ENCODE measurements at regions not wholly inside any gene's neighbourhood (a gene's known extent, or its start where the extent isn't known, plus 50 kb on each side); places are given as distances from the start of the nearest gene placed in this dataset.

DNA sequence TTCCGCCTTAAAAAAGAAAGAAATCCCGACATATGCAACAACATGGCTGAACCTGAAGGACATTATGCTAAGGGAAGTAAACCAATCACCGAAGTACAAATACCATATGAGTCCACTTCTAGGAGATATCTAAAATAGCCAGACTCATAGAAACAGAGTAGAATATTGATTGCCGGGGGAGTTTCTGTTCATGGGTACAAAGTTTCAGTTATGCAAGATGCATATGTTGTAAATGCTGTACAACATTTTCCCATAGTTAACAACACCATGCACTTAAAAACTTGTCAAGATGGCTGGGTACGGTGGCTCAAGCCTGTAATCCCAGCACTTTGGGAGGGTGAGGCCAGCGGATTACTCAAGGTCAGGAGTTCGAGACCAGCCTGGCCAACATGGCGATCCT, 251.5 kb upstream of the EEF2KMT start:
- Mint-ChIP-seq H3K4me3 (no peak overlapping the region), H3K27ac (no peak overlapping the region), H3K36me3 (ENCODE audit: low read depth) (no peaks in the 10 kb centered on the region), H3K4me1 (ENCODE audit: low read depth) (no peaks in the 10 kb centered on the region), H3K27me3 (peaks cover 9% of the 10 kb centered on the region), H3K9me3 (no peaks in the 10 kb centered on the region)
- no peak for DNase-seq

DNA sequence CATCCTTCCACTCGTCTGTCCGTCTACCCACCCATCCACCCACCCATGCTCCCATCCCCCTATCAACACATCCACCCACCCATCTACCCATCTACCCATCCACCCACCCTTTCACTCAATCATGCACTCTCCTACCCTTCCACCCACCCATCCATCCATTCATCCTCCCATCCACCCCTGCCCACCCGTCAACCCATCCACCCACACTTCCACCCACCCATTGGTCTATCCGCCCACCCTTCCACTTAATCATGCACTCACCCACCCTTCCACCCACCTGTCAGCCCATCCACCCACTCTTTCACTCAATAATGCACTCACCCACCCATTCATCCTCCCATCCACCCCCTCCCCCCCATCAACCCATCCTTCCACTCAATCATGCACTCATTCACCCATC, 250.0 kb upstream of the EEF2KMT start:
- DNase-seq = no peak
- no peak overlapping the region for H3K27ac Mint-ChIP-seq
- H3K9me3 Mint-ChIP-seq = peaks cover 3% of the 10 kb centered on the region
- H3K4me3 Mint-ChIP-seq = no peak overlapping the region
- H3K27me3 Mint-ChIP-seq = peaks cover 9% of the 10 kb centered on the region
- no peaks in the 10 kb centered on the region for H3K36me3 Mint-ChIP-seq (ENCODE audit: low read depth)
- no peaks in the 10 kb centered on the region for H3K4me1 Mint-ChIP-seq (ENCODE audit: low read depth)

DNA sequence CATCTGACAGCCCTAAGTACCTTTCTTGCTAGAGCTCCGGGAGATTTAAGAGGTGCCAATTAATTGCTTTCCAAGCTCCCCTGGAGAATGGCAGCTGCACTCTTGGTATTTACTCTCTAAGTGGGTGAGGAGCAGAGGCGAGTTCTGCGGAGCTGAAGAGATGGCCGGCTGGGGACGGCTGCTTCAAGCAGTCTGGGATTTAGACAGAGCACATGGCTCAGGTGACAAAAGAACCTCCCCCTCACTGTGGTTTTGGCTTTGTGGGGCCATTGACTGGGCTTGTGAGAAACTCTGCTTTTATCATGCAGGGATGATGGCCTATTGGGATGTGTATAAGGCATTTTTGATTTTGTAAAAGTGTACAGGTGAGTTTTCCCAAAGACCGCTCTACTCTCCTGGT, 239.3 kb upstream of the EEF2KMT start:
- H3K4me1 Mint-ChIP-seq (ENCODE audit: low read depth) = no peaks in the 10 kb centered on the region
- no peak overlapping the region for H3K27ac Mint-ChIP-seq
- H3K27me3 Mint-ChIP-seq = peaks cover 8% of the 10 kb centered on the region
- no peaks in the 10 kb centered on the region for H3K36me3 Mint-ChIP-seq (ENCODE audit: low read depth)
- H3K4me3 Mint-ChIP-seq = no peak overlapping the region
- no peaks in the 10 kb centered on the region for H3K9me3 Mint-ChIP-seq
- DNase-seq = no peak

DNA sequence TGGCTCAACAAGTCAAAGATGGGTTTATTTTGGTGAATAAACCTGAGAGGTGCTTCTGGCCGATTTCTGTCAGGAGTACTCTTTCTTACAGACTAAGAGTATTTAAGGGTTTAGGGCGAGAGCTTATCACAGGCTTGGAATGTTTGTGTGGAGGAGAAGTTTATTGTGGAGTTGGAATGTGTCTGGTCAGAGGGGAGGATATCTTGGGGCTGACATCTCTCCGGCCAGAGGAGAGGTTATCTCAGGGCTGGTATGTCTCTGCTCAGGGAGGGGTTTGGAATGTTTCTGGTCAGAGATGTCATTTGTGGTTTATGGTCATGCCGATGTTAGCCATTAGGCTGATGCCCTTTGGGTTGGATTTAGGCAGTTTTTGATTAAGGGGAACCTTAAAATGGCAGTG, 236.4 kb upstream of the EEF2KMT start:
- Mint-ChIP-seq H3K27me3 (peaks cover 2% of the 10 kb centered on the region), H3K27ac (no peak overlapping the region), H3K36me3 (ENCODE audit: low read depth) (no peaks in the 10 kb centered on the region), H3K4me1 (ENCODE audit: low read depth) (no peaks in the 10 kb centered on the region), H3K9me3 (peaks cover 7% of the 10 kb centered on the region), H3K4me3 (no peak overlapping the region)
- DNase-seq = no peak

DNA sequence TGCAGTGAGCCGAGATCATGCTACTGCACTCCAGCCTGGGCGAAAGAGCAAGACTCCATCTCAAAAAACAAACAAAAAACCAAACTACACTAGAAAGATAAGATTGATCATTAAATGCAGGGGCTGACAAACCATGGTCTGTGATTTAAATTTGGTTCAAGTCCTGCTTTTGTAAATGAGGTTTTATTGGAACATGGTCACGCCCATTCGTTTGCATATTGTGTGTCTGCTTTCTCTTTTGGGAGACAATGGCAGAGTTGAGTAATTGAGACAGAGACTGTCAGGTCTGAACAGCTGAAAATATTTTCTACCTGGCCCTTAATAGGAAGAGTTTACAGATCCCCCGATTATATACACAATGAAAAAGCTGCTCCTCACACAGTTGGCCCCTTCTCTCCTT, 235.5 kb upstream of the EEF2KMT start:
- H3K4me3 Mint-ChIP-seq = no peak overlapping the region
- H3K27ac Mint-ChIP-seq = no peak overlapping the region
- peaks cover 7% of the 10 kb centered on the region for H3K9me3 Mint-ChIP-seq

DNA sequence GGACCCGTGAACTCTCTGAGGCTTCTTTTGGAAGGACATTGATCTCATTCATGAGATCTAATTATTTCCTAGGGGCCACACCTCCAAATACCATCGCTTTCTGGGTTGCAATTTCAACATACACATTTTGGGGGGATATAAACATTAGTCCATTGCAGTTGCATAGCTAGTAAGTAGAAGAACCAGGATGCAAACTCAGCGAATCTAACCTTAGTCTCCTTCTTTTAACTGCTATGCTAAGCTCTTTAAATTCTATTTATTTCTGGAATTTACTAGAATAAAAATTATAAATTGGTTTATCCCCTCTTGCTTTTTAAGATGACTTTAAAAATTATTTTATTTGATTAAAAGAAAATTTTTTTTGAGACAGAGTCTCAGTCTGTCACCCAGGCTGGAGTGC, 232.5 kb upstream of the EEF2KMT start:
- Mint-ChIP-seq H3K27ac (no peak overlapping the region), H3K9me3 (peaks cover 7% of the 10 kb centered on the region), H3K4me3 (no peak overlapping the region), H3K27me3 (no peaks in the 10 kb centered on the region), H3K4me1 (ENCODE audit: low read depth) (no peaks in the 10 kb centered on the region), H3K36me3 (ENCODE audit: low read depth) (no peaks in the 10 kb centered on the region)
- DNase-seq = no peak

More for the DNA sequence above, 235.5 kb upstream of the EEF2KMT start:
- Mint-ChIP-seq H3K36me3 (ENCODE audit: low read depth) (no peaks in the 10 kb centered on the region), H3K4me1 (ENCODE audit: low read depth) (no peaks in the 10 kb centered on the region), H3K27me3 (no peaks in the 10 kb centered on the region)
- no peak for DNase-seq

DNA sequence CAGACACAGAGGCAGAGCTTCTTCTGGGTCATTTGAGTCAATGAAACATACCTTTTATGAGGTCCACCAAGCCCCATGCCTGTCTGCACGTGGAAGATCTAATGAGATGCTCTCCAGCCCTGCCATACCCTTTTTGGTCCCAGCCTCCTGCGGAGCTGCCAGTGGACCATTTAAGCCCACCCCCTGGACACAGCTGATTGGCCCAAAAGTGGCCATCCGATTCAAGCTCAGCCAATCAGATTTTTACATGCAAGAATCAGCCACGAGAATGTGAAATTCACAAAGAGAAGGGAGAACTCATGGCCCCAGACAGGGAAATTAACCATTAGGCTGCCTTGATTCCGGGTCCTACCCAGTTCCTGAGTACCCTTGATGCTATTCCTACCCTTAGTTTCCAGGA, 231.0 kb upstream of the EEF2KMT start:
- H3K4me3 Mint-ChIP-seq = no peak overlapping the region
- H3K4me1 Mint-ChIP-seq (ENCODE audit: low read depth) = no peaks in the 10 kb centered on the region
- no peaks in the 10 kb centered on the region for H3K36me3 Mint-ChIP-seq (ENCODE audit: low read depth)
- DNase-seq = no peak
- peaks cover 3% of the 10 kb centered on the region for H3K27me3 Mint-ChIP-seq
- H3K9me3 Mint-ChIP-seq = peaks cover 7% of the 10 kb centered on the region
- H3K27ac Mint-ChIP-seq = no peak overlapping the region

DNA sequence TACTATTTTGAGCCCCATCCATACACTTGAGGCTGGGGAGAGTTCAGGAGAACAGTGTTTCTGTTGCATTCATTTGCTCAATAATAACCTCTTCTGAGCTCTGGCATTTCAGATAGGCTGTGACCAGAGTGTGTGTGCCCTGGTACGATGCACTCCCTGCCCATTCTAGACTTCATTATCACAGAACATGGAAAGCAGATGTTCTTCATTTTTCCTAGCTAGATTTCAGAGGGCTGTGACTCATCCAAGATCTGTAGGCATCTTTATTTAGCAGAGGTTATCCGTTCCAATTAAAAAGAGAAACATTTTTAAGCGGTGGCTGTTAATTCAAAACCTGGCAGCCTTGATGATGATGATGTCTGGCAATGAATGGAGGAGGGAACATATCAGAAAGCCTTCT, 228.8 kb upstream of the EEF2KMT start:
- Mint-ChIP-seq H3K9me3 (peaks cover 7% of the 10 kb centered on the region), H3K27ac (no peak overlapping the region), H3K4me1 (ENCODE audit: low read depth) (no peaks in the 10 kb centered on the region), H3K27me3 (peaks cover 6% of the 10 kb centered on the region), H3K36me3 (ENCODE audit: low read depth) (no peaks in the 10 kb centered on the region), H3K4me3 (no peak overlapping the region)
- DNase-seq = no peak

DNA sequence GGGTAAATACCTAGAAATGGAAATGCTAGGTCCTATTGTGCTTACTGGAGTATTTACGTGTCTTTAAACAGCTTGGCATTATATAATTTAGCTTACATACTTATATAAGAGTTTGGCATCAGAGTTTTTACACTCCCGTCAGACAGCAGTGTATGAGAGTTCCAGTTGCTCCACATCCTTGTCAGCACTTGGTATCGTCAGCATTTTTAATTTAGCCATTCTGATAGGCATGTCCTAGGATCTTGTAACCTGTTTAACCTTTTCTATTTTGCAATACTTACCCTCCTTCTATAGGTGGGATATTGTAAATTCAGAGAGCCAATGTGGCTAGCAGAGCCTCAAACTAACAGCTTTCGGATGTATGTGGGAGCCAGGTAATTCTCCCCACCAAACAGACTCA, 228.3 kb upstream of the EEF2KMT start:
- Mint-ChIP-seq H3K4me3 (no peak overlapping the region), H3K27ac (no peak overlapping the region), H3K9me3 (peaks cover 2% of the 10 kb centered on the region), H3K27me3 (peaks cover 8% of the 10 kb centered on the region), H3K36me3 (ENCODE audit: low read depth) (no peaks in the 10 kb centered on the region), H3K4me1 (ENCODE audit: low read depth) (no peaks in the 10 kb centered on the region)
- no peak for DNase-seq

DNA sequence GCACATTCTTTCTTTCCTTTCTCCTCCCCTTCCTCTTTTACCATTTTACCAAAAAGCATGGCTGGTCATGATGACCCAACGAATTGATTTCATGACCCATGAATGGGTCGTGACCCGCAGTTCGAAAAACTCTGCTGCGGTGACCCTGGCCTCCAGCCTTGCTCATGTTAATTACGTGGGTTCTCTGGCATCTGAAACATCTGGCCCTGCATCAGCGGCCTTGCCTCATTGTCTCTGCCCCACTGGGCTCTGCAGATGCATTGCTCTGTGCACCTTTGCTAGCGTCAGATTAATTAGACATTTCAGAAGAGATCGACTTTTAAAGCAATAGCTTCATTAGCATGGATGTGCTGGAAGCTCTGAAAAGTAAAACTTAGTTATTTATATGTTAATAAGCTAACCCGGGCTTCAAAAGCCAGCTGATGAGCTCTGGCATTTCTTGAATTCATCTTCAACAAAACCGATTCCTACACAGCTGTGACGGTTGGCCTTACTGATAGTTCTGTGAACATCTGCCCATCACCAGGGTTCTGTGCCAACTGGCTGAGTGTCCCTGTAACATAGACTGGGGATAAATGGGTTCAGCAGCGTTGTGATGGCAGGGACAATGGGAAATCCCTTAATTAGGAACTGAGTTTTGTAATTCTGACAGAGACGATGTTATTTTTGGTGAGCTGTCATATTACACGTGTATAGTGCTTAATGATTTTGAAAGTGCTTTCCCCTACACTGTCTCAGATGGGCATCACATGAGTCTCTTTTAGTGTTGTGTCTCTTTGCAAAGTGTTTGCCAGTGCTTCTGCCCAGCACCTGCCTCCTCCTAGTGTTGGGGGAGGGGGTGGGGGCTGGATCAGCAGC, 225.9 kb upstream of the EEF2KMT start:
- Mint-ChIP-seq H3K4me1 (ENCODE audit: low read depth) (no peaks in the 10 kb centered on the region), H3K36me3 (ENCODE audit: low read depth) (no peaks in the 10 kb centered on the region)

DNA sequence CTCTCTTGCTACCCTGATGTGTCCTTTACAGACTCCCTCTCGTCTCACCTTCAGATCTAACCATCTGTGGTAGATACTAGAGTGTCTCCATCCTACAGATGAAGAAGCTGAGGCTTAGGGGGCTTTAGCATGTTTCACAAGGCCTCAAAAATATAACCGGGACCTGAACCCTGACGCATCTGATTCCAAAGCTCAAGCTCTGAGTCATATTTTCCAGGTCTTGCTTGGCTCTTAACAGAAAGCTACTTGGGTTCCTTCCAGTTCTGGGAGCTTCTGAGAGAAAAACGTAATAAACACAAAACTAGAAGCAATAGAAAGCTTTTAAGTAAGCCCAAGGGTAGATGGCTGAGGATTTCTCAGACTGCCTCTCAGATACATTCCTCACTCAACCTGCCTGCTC, 224.3 kb upstream of the EEF2KMT start:
- no peak for DNase-seq
- H3K27ac Mint-ChIP-seq = no peak overlapping the region
- no peaks in the 10 kb centered on the region for H3K9me3 Mint-ChIP-seq
- H3K4me1 Mint-ChIP-seq (ENCODE audit: low read depth) = no peaks in the 10 kb centered on the region
- no peaks in the 10 kb centered on the region for H3K36me3 Mint-ChIP-seq (ENCODE audit: low read depth)
- H3K27me3 Mint-ChIP-seq = peaks cover 8% of the 10 kb centered on the region
- no peak overlapping the region for H3K4me3 Mint-ChIP-seq

More for the DNA sequence above, 225.9 kb upstream of the EEF2KMT start:
- H3K27ac Mint-ChIP-seq = no peak overlapping the region
- no peak for DNase-seq
- no peak overlapping the region for H3K4me3 Mint-ChIP-seq
- H3K9me3 Mint-ChIP-seq = no peaks in the 10 kb centered on the region
- peaks cover 8% of the 10 kb centered on the region for H3K27me3 Mint-ChIP-seq

DNA sequence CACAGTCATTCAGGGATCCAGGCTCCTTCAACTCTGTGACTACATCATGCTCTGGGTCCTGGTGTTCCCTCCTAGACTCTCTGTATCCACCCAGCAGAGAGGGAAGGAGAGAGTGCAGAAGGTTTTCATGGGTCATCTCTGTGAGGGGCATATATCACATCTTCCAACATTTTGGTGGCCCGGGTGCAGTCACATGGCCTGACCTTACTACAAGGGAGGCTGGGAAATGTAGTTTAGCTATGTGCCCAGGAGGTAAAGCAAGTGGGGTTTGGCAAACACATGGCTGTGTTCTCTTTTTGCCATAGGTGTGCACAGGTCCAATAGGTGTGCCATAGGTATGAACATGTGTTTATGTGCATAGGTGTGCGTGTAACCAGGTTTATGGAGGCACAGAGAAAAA, 222.2 kb upstream of the EEF2KMT start:
- no peaks in the 10 kb centered on the region for H3K4me1 Mint-ChIP-seq (ENCODE audit: low read depth)
- no peaks in the 10 kb centered on the region for H3K36me3 Mint-ChIP-seq (ENCODE audit: low read depth)
- DNase-seq = no peak
- no peak overlapping the region for H3K4me3 Mint-ChIP-seq
- peaks cover 8% of the 10 kb centered on the region for H3K27me3 Mint-ChIP-seq
- no peaks in the 10 kb centered on the region for H3K9me3 Mint-ChIP-seq
- H3K27ac Mint-ChIP-seq = no peak overlapping the region

DNA sequence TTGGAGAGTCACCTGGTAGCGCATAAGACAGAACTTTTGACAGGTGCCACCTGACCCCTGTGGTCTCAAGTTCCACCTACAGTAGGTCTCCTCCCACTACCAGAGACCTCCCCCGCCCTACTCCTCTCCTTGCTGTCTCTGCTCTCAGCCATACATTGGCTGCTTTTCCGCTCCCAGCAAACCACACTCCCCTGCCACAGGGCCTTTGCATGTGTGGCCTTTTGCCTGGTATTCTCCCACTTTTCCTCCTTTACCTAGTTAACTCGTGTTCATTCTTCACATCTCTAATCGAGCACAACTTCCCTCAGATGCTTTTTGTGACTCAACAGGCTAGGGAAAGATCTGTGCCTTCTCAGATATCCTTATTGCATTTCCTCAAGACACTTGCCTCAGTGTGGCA, 218.3 kb upstream of the EEF2KMT start:
- DNase-seq = no peak
- Mint-ChIP-seq H3K27ac (no peak overlapping the region), H3K36me3 (ENCODE audit: low read depth) (no peaks in the 10 kb centered on the region), H3K9me3 (no peaks in the 10 kb centered on the region), H3K4me3 (no peak overlapping the region), H3K4me1 (ENCODE audit: low read depth) (no peaks in the 10 kb centered on the region), H3K27me3 (peaks cover under 1% of the 10 kb centered on the region)

DNA sequence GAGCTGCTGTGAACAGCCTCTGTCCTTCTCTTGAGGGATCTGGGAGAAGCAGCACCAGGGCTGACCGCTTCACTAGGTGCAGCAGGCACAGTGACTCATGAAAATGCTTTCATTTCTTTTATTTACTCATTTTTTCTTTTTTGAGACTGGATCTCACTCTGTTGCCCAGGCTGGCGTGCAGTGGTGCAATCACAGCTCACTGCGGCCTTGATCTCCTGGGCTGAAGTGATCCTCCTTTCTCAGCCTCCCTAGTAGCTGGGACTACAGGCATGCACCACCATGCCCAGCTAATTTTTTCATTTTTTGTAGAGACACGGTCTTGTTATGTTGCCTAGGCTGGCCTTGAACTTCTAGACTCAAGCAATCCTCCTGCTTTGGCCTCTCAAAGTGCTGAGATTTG, 216.8 kb upstream of the EEF2KMT start:
- H3K36me3 Mint-ChIP-seq (ENCODE audit: low read depth) = no peaks in the 10 kb centered on the region
- no peaks in the 10 kb centered on the region for H3K9me3 Mint-ChIP-seq
- no peak overlapping the region for H3K4me3 Mint-ChIP-seq
- no peaks in the 10 kb centered on the region for H3K27me3 Mint-ChIP-seq
- no peaks in the 10 kb centered on the region for H3K4me1 Mint-ChIP-seq (ENCODE audit: low read depth)
- DNase-seq = no peak
- H3K27ac Mint-ChIP-seq = no peak overlapping the region

DNA sequence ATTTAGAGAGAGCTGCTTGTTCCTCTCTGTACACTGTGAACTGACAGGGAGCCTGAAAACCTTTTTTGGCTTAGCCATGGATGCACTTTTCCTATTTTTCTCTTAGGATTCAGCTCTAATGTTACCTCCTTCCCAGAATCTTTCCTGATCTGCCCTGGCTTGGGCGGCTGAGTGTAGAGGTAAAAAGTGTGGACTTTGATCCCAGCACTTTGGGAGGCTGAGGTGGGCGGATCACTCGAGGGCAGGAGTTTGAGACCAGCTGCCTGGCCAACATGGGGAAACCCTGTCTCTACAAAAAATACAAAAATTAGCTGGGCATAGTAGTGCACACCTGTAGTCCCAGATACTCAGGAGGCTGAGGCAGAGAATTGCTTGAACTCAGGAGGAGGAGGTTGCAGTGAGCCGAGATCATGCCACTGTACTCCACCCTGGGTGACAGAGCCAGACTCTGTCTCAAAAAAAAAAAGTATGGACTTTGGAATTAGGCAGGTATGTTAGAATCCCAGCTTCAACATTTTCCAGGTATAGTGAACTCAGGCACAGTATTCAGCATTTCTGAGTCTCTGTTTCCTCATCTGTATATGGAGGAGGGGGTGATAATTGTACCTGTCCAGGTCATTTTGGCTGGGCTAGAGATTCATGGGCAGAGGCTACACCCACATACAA, 212.5 kb upstream of the EEF2KMT start:
- no peaks in the 10 kb centered on the region for H3K9me3 Mint-ChIP-seq
- no peak for DNase-seq
- no peak overlapping the region for H3K4me3 Mint-ChIP-seq
- no peak overlapping the region for H3K27ac Mint-ChIP-seq
- H3K27me3 Mint-ChIP-seq = peaks cover 11% of the 10 kb centered on the region
- no peaks in the 10 kb centered on the region for H3K4me1 Mint-ChIP-seq (ENCODE audit: low read depth)
- no peaks in the 10 kb centered on the region for H3K36me3 Mint-ChIP-seq (ENCODE audit: low read depth)

Measured in activated T-cell treated with anti-CD3 and anti-CD28 coated beads, Interleukin-2, amount 50 U/mL, for 24 hours (primary cell).